Panc1 (cell line): ENCODE measurements at regions not wholly inside any gene's neighbourhood (a gene's known extent, or its start where the extent isn't known, plus 50 kb on each side); places are given as distances from the start of the nearest gene placed in this dataset.

Experiments used
- CTCF ChIP-seq: fragments of 450-650 bp; IDR thresholded peaks from 2 replicates; pipeline ENCODE4 v1.5.1; 2017; ENCODE audit warnings: mild to moderate bottlenecking
- POLR2AphosphoS5 ChIP-seq: IDR thresholded peaks from 2 replicates; pipeline ENCODE4 v1.6.1; 2012; ENCODE audit warnings: mild to moderate bottlenecking, low read depth, low read length, moderate library complexity
- REST ChIP-seq, 2 experiments: IDR thresholded peaks; 2 replicates each; pipeline ENCODE4 v1.6.1; 2011 to 2012; ENCODE audit warnings: low read depth in 2 of 2, control low read depth in 1 of 2, low read length in 1 of 2, mild to moderate bottlenecking in 1 of 2, moderate library complexity in 1 of 2; ENCODE audit not compliant: insufficient read depth in 1 of 2
- TCF7L2 ChIP-seq: IDR thresholded peaks from 2 replicates; pipeline ENCODE4 v1.6.1; 2011; ENCODE audit warnings: mild to moderate bottlenecking, low read depth, low read length, inconsistent platforms

- TF ChIP-seq POLR2AphosphoS5 = no peak
- no peak for TF ChIP-seq CTCF
- TF ChIP-seq REST (IDR thresholded peaks at IDR 0.05; ENCODE audit: insufficient read depth in 1 of 2, low read depth in 2 of 2, low read length in 1 of 2) = no peak
- no peak for TF ChIP-seq TCF7L2
These were observed 391.0 kb upstream of the SYT1 start for GRCh38 chr12:78473561-78473960.
